ENCODE measurements at regions not wholly inside any gene's neighbourhood (a gene's known extent, or its start where the extent isn't known, plus 50 kb on each side); places are given as distances from the start of the nearest gene placed in this dataset.
"Not testable (repeated sequence)": the region's sequence is repeated elsewhere in the genome, so short reads cannot be mapped to it uniquely, and the experiment has no call there.

- TF ChIP-seq ZNF318 (IDR thresholded peaks at IDR 0.05; ENCODE audit: borderline replicate concordance in 1 of 2, low read depth in 1 of 2) (peak in 1 of 2 experiments; percentile 82; a peak in 2 of 4 replicates), CREB3 (tag; conservative IDR thresholded peaks at IDR 0.05; ENCODE audit: low read depth) (peak; percentile 75; the same call in 1 of the 2 replicates), TCF3 (CRISPR knock-in tag; IDR thresholded peaks at IDR 0.05) (peak; percentile 98), KLF6 (CRISPR knock-in tag; IDR thresholded peaks at IDR 0.05; ENCODE audit: borderline replicate concordance) (peak; percentile 37; the same call in 1 of the 2 replicates), TEAD4 (IDR thresholded peaks at IDR 0.05; ENCODE audit: low read length) (peak; percentile 94), DACH1 (IDR thresholded peaks at IDR 0.05; ENCODE audit: partially characterized antibody) (peak; percentile 41), FOXM1 (IDR thresholded peaks at IDR 0.05; ENCODE audit: low read depth) (peak; percentile 96), NR4A1 (tag; IDR thresholded peaks at IDR 0.05) (peak; percentile 94), HDAC2 (IDR thresholded peaks at IDR 0.05) (peak; percentile 95), ZNF589 (CRISPR knock-in tag; IDR thresholded peaks at IDR 0.05; ENCODE audit: low read depth) (peak; percentile 94), ZNF766 (CRISPR knock-in tag; conservative IDR thresholded peaks at IDR 0.05) (peak; percentile 74; the same call in 1 of the 2 replicates)
- TF ChIP-seq, protein P1, sequence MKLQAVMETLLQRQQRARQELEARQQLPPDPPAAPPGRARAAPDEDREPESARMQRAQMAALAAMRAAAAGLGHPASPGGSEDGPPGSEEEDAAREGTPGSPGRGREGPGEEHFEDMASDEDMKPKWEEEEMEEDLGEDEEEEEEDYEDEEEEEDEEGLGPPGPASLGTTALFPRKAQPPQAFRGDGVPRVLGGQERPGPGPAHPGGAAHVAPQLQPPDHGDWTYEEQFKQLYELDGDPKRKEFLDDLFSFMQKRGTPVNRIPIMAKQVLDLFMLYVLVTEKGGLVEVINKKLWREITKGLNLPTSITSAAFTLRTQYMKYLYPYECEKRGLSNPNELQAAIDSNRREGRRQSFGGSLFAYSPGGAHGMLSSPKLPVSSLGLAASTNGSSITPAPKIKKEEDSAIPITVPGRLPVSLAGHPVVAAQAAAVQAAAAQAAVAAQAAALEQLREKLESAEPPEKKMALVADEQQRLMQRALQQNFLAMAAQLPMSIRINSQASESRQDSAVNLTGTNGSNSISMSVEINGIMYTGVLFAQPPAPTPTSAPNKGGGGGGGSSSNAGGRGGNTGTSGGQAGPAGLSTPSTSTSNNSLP (IDR thresholded peaks at IDR 0.05; ENCODE audit: borderline replicate concordance, low read depth, low read length) = peak; percentile 51; the same call in 1 of the 2 replicates
- TF ChIP-seq TEAD4 (CRISPR knock-in tag; IDR thresholded peaks at IDR 0.05; ENCODE audit: borderline replicate concordance); FOXM1 (CRISPR knock-in tag; IDR thresholded peaks at IDR 0.05; ENCODE audit: low read depth); NR4A1 (CRISPR knock-in tag; IDR thresholded peaks at IDR 0.05): not testable (repeated sequence)
Observed at GRCh38 chr20:29781891-29782290, 1475.6 kb upstream of the DEFB115 start (continued).
